GM13976 (cell line): ENCODE measurements at regions not wholly inside any gene's neighbourhood (a gene's known extent, or its start where the extent isn't known, plus 50 kb on each side); places are given as distances from the start of the nearest gene placed in this dataset.

Experiments
- DNase-seq: peaks from one replicate; pipeline ENCODE4 v3.0.0; 2012; ENCODE audit warnings: low spot score
- CTCF ChIP-seq: IDR thresholded peaks from 2 replicates; pipeline ENCODE4 v1.5.1; 2012; ENCODE audit warnings: borderline replicate concordance, mild to moderate bottlenecking; ENCODE audit not compliant: insufficient read depth; ENCODE audit errors: extremely low read depth, missing control alignments, control extremely low read depth
- in situ Hi-C: fragments of 300-500 bp; cut with MboI; formaldehyde crosslinking; loops from one replicate; pipeline ENCODE4 v1.12.0; 2022; ENCODE audit warnings: low sequenced_read_pairs, mixed read lengths, inconsistent platforms; ENCODE audit not compliant: unreplicated experiment

- no peak for TF ChIP-seq CTCF
- DNase-seq = no peak
- in situ Hi-C loops = no loop called here
Measured at GRCh38 chr4:42809419-42810084, 83.0 kb upstream of the GRXCR1 start.

- in situ Hi-C loops = no loop called here
- no peak for DNase-seq
- TF ChIP-seq CTCF = no peak
Measured at GRCh38 chr4:42806303-42806835, 86.1 kb upstream of the GRXCR1 start.

- no peak for TF ChIP-seq CTCF
- no peak for DNase-seq
- in situ Hi-C loops = no loop called here
Measured at GRCh38 chr4:42789041-42789567, 103.4 kb upstream of the GRXCR1 start.

- TF ChIP-seq CTCF = no peak
- no peak for DNase-seq
- in situ Hi-C loops = no loop called here
Measured at GRCh38 chr4:42787079-42787463, 105.4 kb upstream of the GRXCR1 start.

GRCh38 chr4:42786350-42787078 lies 106.0 kb upstream of the GRXCR1 start:
- in situ Hi-C loops = no loop called here
- DNase-seq = no peak
- TF ChIP-seq CTCF = no peak

GRCh38 chr4:42785817-42786216 lies 106.7 kb upstream of the GRXCR1 start:
- no peak for TF ChIP-seq CTCF
- no peak for DNase-seq
- in situ Hi-C loops = no loop called here
